ENCODE measurements at regions not wholly inside any gene's neighbourhood (a gene's known extent, or its start where the extent isn't known, plus 50 kb on each side); places are given as distances from the start of the nearest gene placed in this dataset.
A peak's percentile ranks its signal among the peaks of the same experiment; 100 is the strongest.
"Not testable (repeated sequence)": the region's sequence is repeated elsewhere in the genome, so short reads cannot be mapped to it uniquely, and the experiment has no call there.

DNA sequence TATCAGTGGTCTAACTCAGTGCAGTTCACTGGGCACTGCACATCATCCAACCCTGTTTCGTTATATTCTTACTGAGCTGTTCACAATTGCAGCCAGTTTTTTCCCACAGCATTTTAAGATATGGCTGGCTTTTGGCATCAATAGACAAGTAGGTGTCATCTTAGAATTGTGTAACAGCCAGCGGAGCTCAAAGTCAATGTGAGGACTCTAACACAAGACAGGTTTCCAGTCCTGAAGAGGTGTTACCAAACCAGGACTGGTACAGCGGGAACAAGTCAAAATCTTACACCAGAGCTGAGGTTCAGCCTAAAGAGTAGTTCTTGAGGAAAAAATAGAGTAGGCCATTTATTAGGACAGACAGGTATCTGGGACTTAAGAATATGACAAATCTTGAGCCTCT lies 313.3 kb downstream of the SEC16B start:
- no peak for FAIRE-seq
- DNase-seq (ENCODE audit: low spot score in 2 of 2) = no peak

DNA sequence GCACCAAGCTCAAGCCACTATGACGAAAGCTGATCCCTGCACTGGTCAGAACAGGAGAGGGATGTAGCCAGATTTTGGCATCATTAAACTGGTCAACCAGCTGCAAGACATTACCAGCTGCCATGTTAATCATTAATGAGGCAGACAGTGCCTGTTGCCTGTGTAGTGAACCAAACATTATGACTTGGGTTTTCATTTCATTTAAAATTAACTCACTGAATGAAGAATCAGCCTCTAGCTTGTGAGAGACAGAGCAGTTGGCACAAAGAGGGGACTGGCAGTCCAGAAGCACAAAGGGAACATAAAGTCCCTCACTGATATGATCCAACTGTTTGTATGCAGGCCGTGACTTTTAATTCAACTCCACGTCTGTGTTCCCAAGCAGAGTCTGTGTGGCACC lies 318.9 kb downstream of the SEC16B start:
- no peak for FAIRE-seq
- DNase-seq (ENCODE audit: low spot score in 2 of 2) = no peak

DNA sequence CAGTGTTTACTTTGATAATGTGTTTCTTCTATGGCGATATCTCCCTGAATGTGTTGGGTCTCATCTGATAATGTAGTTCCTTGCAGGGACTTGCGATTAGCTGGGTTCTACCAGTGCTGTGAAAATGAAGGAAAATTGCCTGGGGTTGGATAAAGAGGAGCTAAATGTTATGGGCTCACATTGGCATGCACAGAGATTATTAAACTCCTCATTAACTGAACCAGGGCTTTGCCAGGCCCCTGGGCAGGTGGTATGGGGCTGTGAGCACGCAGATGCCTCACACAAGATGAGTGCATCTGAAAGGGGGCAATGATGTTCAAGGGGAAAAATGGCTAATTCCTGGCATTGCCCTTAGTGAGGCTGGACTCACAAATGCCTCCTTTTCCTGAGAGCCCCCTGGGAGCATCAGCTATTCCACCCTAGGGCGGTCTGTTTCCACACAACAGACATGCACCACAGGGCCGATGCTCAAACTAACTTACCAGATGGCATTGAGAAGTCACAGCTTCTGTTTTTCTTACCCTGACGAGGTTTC lies 321.1 kb downstream of the SEC16B start:
- FAIRE-seq (no peak), DNase-seq (ENCODE audit: low spot score in 2 of 2) (no peak)

DNA sequence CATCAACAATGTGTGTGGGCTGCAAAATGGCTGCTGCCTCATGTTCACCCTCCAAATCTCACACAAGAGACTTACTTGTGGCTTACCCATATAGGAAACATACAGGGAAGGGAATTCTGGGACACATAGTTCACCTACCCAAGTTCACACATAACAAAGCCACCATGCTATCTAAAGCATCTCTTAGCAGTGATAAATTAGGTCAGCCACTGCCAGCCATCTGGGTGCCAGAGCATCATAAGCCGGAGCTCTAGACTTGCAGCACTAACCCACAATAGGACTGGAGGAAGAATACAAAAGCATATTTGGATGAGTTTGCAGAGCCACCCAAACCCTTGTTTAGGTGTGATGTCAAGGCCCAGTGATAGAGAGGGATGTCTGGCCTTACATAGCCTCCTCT lies 321.7 kb downstream of the SEC16B start:
- no peak for FAIRE-seq

DNA sequence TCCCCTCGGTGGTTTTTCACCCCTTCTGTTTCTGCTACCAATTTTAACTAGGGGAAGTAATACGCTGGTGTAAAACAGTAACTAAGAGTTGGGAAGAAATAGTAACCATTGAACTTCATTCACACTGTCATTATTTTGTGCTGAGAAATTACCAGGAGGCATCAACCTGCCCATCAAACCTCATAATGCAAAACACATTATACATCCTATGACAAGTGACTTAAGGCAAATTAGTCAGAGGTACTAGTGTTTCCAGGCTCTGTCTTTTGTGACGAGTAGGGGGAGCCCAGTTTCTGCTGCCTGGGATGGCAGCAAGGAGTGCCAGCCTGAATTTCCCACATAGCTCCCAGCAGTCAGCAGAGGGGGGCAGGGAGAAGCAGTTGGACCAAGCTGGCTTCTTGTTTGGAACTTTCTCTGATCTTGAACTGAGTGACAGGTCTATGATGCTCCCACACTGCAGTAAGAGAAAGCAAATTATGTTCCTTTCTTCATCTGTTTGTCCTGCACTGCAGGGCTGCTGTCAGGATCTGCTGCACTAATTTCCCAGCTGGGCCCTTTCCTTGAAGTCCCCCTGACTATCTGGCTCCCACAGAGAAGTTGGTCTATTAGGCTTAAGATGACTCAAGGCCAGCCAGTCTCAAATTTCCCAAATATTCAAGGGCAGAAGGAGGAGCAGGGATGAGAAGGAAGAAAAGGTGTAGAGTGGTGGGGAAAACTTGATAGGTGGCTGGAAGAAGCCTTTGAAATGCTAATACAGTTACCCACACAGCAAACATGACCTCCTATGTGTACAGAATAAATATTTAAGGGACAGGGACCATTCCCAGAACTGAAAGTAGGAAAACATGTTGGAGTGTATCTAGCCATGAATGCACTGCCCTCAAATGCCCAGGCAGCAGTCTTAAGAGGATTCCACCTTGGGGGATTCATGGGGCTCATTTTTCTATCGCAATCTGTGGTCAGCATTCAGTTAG lies 322.8 kb downstream of the SEC16B start:
- FAIRE-seq (no peak), DNase-seq (ENCODE audit: low spot score in 2 of 2) (no peak)

More for the DNA sequence above, 321.7 kb downstream of the SEC16B start:
- no peak for DNase-seq (ENCODE audit: low spot score in 2 of 2)

DNA sequence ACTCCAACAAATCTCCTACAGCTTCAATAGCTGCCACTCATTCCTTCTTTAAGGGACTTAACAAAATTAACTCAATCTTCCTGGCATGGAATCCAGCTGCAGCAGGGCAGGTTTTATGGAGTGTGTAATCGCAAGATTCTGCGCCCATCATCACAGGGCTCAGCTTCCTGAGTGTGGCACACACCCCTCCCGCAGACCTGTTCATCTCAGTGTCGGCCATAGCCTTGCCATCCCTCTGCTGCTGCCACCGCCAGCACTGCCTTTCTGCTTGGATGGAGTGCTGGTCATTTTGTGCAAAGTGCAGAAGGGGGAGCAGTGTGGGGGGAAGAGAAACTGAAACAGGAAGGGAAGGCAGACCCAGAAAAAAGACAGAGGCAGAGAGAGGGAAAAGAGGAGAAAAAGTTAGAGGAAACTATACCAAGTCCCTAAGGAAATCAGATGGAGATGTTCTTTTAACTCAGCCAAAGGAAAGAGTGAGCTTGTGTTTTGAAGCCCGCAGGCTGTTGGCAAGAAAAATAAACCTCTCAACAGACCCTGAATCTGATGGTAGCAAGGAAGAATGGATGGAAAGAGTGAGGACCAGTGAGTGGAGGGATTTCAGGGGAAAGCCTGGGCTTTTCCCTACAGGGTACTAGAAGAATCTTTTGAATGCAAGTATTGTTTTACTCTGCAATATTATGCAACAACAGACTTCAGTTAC lies 324.2 kb downstream of the SEC16B start:
- DNase-seq (ENCODE audit: low spot score in 2 of 2) (no peak), FAIRE-seq (no peak)

DNA sequence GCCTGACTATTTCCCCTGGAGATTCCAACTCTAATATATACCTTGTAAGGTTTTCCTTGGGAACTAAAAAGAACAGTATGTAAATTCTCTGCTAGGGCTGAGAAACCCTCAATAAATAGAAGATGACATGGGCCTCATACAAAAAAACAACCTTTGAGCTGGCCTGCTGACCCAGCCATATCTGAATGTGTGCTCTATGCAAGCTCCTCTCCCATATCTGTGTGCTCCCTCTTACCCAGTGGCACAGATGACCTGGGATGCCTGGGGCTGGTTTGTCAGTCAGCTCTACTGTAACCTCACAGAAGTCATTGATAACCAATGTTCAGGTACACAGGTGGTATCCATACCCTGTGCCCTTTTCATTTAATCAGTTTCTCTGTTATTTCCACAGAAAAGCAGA lies 329.2 kb downstream of the SEC16B start:
- no peak for FAIRE-seq
- no peak for DNase-seq (ENCODE audit: low spot score in 2 of 2)

DNA sequence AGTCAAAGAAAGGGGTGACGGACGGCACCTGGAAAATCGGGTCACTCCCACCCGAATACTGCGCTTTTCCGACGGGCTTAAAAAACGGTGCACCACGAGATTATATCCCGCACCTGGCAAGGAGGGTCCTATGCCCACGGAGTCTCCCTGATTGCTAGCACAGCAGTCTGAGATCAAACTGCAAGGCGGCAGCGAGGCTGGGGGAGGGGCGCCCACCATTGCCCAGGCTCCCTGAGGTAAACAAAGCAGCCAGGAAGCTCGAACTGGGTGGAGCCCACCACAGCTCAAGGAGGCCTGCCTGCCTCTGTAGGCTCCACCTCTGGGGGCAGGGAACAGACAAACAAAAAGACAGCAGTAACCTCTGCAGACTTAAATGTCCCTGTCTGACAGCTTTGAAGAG lies 335.7 kb downstream of the SEC16B start:
- not testable (repeated sequence) for DNase-seq (ENCODE audit: low spot score in 2 of 2); FAIRE-seq

DNA sequence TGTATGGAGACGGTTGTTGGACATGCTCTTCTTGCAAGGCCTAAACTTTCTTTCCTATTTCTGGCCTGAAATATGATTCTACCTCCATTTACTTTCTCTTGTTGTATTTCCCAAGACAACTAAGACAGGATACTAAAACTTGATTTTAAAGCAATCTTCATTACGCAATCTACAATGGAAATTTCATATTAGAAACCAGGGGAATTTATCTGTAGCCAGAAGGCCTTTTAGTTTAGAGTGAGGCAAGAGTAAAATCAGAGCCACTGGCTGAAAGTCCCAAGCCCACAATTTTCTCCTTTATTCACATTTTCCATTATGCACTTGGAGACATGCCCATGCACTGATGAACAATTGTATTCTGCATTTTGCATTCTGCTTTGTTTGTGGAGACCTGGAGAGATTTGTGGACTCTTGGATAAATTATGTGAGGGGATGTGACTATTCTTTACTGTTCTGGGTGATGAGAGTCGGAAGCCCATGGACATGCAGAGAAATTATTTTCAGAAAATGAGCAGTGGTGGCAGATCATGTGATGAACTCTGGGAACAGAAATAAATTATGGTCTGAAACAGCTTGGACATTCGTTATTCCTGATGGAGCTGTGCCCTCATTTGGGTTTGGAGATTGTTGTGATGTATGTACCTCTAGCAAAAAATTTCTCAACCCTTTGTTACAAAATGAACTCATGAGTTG lies 336.8 kb downstream of the SEC16B start:
- DNase-seq (ENCODE audit: low spot score in 2 of 2) = no peak
- no peak for FAIRE-seq

DNA sequence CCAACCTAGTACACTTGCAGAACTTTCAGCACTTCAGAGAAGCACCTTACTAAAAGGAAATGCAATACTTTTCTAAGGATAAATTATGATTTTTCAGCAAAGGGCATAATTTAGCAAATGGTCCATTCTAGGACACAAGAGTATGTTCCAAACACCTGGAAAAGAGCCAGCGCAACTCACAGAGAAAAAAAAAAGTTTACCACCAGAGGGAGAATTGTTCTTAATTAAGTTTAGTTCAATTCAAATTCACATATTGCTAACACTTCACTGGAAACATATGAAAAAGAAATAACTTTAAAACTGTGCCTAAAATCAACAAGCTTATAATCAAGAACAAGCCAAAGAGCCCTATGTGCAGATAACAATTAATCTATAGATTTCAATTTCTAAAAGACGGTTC lies 338.1 kb downstream of the SEC16B start:
- no peak for DNase-seq (ENCODE audit: low spot score in 2 of 2)
- FAIRE-seq = no peak

DNA sequence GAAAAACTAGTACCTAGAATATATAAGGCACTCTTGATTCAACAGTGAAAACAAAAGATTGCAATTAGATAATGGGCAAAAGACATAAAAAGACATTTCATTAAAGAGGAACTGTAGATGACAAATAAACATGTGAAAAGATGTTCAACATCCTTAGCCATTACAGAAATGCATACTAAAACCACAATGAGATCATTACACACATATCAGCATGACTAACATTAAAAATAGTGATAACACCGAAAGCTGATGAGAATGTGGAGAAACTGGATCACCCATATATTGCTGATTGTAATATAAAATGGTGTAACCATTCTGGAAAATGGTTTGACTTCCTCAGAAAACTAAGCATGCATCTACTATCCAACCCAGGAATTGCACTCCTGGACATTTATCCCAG lies 340.3 kb downstream of the SEC16B start:
- DNase-seq (ENCODE audit: low spot score in 2 of 2) (no peak), FAIRE-seq (no peak)

DNA sequence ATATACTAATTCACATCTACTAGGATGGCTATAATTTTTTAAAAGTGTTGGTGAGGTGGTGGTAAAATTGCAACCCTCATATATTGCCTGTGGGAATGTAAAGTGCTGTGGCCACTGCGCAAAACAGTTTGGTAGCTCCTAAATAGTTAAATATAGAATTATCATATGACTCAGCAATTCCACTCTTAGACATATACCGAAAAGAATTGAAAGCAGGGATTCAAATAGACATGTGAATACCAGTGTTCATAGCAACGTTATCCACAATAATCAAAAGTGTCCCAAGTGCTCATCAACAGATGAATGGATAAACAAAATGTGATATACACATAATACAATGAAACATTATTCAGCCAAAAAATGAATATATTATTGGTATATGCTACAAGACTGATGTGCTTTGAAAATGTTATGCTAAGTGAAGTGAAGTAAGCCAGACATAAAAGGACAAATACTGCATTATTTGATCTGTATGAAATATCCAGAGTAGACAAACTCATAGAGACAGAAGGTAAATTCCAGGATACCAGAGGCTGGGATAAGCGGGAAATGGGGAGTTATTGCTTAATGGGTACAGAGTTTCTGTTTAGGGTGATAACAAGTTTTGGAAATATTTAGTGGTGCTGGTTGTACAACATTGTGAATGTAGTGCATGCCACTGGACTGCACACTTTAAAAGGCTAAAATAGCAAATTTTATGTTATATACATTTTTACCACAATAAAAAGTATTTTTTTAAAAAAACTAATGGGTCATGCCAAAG lies 342.5 kb downstream of the SEC16B start:
- FAIRE-seq (no peak), DNase-seq (ENCODE audit: low spot score in 2 of 2) (no peak)

DNA sequence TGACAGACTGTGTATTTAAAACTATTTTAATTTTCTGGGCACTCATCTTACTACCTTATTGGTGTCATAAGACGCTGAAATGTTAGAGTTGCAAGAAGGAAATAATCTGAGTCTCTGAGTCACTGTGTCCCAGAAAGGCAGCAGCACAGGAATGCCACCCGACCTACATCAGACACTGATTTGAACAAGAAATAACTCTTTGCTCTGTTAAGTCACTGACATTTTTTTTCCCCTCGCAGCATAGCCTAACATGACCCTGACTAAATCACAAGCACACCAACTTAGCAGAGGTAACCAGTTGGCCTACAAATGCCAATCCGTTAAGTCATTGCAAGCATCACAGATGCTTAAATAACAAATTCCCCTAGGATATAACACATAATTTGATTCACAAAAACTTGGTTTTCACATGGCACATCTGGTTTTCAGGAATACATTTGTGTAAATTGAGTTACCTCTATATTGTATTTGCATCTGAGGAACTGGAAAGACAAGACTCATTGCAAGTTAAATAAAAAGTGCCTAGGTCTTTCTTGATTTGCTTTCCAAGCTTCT lies 349.1 kb downstream of the SEC16B start:
- FAIRE-seq = no peak
- no peak for DNase-seq (ENCODE audit: low spot score in 2 of 2)

DNA sequence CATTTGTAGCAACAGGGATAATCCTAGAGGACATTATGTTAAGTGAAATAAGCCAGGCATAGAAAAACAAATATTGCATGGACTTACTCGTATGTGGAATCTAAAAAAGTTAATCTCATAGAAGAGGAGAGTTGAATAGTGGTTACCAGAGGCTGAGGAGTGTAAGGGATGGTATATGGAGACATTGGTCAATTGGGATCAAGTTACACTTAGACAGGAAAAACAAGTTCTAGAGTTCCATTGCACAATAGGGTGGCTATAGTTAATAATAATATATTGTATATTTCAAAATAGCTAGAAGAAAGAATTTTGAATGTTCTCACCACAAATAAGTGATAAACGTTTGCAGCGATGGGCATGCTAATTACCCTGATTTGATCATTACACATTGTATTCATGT lies 354.6 kb downstream of the SEC16B start:
- FAIRE-seq (no peak), DNase-seq (ENCODE audit: low spot score in 2 of 2) (no peak)

DNA sequence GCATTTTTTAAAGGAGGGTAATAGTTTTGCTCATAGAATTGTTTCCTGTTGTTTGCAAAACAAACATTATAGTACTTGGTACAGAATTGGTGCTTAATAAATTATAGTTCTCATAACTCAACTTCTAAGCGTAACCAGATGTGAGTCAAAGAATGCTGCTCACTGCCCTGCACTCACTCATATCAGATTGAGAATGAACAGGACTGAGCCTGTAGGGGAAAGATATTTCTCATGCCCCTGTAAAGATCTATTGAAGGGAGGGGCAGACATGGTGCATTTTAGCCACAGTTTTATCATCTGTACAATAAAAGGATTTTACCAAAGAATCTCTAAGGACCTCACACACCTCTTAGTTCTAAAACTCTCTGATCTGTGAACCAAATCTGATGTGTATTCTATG lies 358.5 kb downstream of the SEC16B start:
- no peak for FAIRE-seq
- no peak for DNase-seq (ENCODE audit: low spot score in 2 of 2)

DNA sequence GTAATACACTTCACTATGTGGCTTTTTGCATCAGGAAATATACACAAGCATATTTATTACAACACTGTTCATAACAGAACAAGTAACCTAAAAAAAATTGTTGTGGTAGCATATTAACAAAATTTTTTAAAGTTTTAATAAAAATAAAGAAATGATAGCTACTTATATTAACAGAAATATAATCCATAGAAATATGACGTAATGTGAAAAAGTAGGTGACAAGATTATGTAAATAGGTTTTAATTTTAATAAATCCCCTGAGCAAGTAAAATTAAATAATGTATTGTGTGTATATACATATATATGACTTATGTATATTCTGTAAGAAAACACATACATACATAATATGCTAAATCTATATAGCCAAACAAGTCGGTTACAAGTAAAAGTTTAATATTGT lies 359.9 kb downstream of the SEC16B start:
- DNase-seq (ENCODE audit: low spot score in 2 of 2) (no peak), FAIRE-seq (peak; percentile 79)

DNA sequence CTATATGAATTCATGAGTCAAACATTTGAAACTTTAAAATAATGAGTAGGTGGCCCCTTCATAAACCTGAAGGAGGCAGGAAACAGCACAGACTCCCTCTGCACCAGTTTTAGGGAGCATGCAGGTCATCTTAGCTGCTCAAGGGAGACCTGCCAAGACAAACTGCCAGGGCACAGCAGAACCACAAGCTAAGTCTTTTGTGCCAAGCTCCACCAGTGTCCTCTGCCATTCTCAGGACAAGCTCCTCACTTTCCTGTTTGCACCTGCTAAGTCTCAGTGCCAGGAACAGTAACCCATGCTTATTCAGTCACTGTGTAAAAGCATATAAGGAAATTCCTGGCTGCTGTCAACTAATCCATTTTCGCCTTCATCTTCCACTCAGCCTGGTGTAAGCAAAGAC lies 368.9 kb downstream of the SEC16B start:
- DNase-seq (ENCODE audit: low spot score in 2 of 2) (no peak), FAIRE-seq (no peak)

DNA sequence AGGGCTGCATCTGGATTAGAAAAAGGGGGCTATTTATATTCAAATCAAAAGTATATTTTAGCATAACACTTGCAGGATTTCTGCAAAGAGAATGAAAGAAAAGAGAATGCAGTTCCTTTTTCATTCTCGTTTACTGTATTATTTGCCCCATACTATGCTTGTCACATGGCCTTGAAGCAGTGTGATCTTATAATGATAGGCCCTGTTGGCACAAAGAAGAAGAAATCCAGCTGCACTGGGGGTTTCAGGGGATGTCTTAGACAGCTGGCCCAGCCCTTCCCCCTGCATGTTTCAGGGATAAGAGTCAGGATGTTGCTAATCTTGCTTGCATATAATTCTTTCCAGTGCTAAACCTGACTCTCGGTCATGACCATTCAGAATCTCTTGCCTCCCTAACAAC lies 369.5 kb downstream of the SEC16B start:
- DNase-seq (ENCODE audit: low spot score in 2 of 2) (no peak), FAIRE-seq (no peak)

DNA sequence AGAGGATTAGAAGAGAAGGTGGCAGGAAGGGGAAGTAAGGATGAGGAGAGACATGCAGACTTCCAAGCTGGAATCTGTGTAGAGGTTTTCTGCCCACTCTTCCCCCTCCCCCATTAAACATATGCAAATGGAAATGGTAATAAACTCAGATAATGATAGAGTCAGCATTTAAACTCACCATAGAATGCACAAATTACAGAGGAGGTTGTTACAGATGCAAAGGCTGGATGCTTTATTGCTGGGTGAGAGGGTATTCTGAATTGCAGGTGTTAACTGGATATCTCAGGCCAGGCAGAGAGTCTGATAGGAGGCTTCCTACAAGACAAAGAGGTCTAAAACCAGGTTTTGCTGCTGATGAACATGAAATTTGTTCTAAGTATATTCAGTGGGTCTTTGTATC lies 372.5 kb downstream of the SEC16B start:
- no peak for FAIRE-seq
- no peak for DNase-seq (ENCODE audit: low spot score in 2 of 2)

DNA sequence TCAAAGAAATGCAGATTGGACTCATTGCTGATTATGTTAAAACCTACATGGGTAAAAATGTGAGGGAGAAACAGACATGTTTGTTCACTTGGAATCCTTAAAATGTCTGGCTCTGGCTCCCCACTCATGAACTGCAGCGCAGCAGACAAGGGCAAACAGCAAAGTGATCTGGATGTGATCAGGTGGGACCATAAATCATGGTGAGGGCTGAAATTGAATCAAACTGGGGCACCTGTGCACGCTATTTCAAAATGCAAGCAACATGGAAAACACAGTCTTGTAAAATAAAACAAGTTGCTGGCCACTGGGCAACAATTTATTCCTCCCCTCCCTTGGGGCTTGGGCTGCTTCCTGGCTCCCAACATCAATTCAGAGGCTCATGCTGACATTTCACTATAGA lies 373.4 kb downstream of the SEC16B start:
- DNase-seq (ENCODE audit: low spot score in 2 of 2) (no peak), FAIRE-seq (no peak)
